H9 (cell line): ENCODE measurements at regions not wholly inside any gene's neighbourhood (a gene's known extent, or its start where the extent isn't known, plus 50 kb on each side); places are given as distances from the start of the nearest gene placed in this dataset.

Source experiments
- DNase-seq: peaks from one replicate; pipeline ENCODE4 v3.0.0-alpha.2; 2017
- H2AFZ ChIP-seq: one replicate; pipeline ENCODE4 v1.6.1; 2013; ENCODE audit warnings: mild to moderate bottlenecking, low read length, control low read depth, moderate library complexity
- H2AK5ac ChIP-seq: 2 replicates; pipeline ENCODE4 v1.6.1; 2013; ENCODE audit warnings: low read length, control low read depth, mixed read lengths; ENCODE audit not compliant: insufficient read length
- H2BK120ac ChIP-seq: one replicate; pipeline ENCODE4 v1.6.1; 2013; ENCODE audit warnings: low read depth, mild to moderate bottlenecking, low read length, control low read depth, inconsistent platforms; ENCODE audit not compliant: poor library complexity, severe bottlenecking
- H2BK12ac ChIP-seq: 2 replicates; pipeline ENCODE4 v1.6.1; 2013; ENCODE audit warnings: low read length, control low read depth, mixed read lengths, low read depth; ENCODE audit not compliant: insufficient read length
- H2BK15ac ChIP-seq: 2 replicates; pipeline ENCODE4 v1.6.1; 2013; ENCODE audit warnings: low read depth, low read length, control low read depth
- H2BK20ac ChIP-seq: one replicate; pipeline ENCODE4 v1.6.1; 2013; ENCODE audit warnings: low read depth, mild to moderate bottlenecking, low read length, control low read depth, inconsistent platforms; ENCODE audit not compliant: poor library complexity, severe bottlenecking
- H2BK5ac ChIP-seq: 2 replicates; pipeline ENCODE4 v1.6.1; 2013; ENCODE audit warnings: low read length, control low read depth, mixed read lengths; ENCODE audit not compliant: insufficient read length
- H3K14ac ChIP-seq: 2 replicates; pipeline ENCODE4 v1.6.1; 2013; ENCODE audit warnings: low read length, control low read depth; ENCODE audit not compliant: insufficient read depth
- H3K18ac ChIP-seq: 2 replicates; pipeline ENCODE4 v1.6.1; 2013; ENCODE audit warnings: low read depth, mild to moderate bottlenecking, mixed read lengths, low read length, control low read depth; ENCODE audit not compliant: insufficient read length
- H3K23ac ChIP-seq: 2 replicates; pipeline ENCODE4 v1.6.1; 2013; ENCODE audit warnings: low read length, control low read depth, mixed read lengths, low read depth; ENCODE audit not compliant: insufficient read length
- H3K23me2 ChIP-seq: 2 replicates; pipeline ENCODE4 v1.6.1; 2013; ENCODE audit warnings: low read depth, mild to moderate bottlenecking, mixed read lengths, low read length, control low read depth; ENCODE audit not compliant: insufficient read length, poor library complexity, severe bottlenecking
- H3K27ac ChIP-seq: 2 replicates; pipeline ENCODE4 v1.5.1; 2013; ENCODE audit warnings: low read length, control low read depth, mixed read lengths, low read depth; ENCODE audit not compliant: insufficient read length
- H3K27me3 ChIP-seq: 2 replicates; pipeline ENCODE4 v1.6.1; 2013; ENCODE audit warnings: low read length, control low read depth, inconsistent platforms; ENCODE audit not compliant: insufficient read depth
- H3K4ac ChIP-seq: 2 replicates; pipeline ENCODE4 v1.6.1; 2013; ENCODE audit warnings: low read depth, mild to moderate bottlenecking, control low read depth, inconsistent platforms, low read length, moderate library complexity
- H3K4me1 ChIP-seq: 2 replicates; pipeline ENCODE4 v1.6.1; 2013; ENCODE audit warnings: low read length, control low read depth, inconsistent platforms; ENCODE audit not compliant: insufficient read depth
- H3K4me2 ChIP-seq: 2 replicates; pipeline ENCODE4 v1.6.1; 2013; ENCODE audit warnings: low read length, control low read depth, mixed read lengths; ENCODE audit not compliant: insufficient read length, insufficient read depth
- H3K56ac ChIP-seq: 2 replicates; pipeline ENCODE4 v1.6.1; 2013; ENCODE audit warnings: low read depth, mild to moderate bottlenecking, mixed read lengths, low read length, control low read depth; ENCODE audit not compliant: insufficient read length
- H3K79me1 ChIP-seq: 2 replicates; pipeline ENCODE4 v1.6.1; 2013; ENCODE audit warnings: low read depth, mild to moderate bottlenecking, moderate library complexity, low read length, control low read depth, inconsistent platforms; ENCODE audit not compliant: insufficient read depth, poor library complexity, severe bottlenecking
- H3K79me2 ChIP-seq: 2 replicates; pipeline ENCODE4 v1.6.1; 2013; ENCODE audit warnings: low read length, control low read depth, inconsistent platforms; ENCODE audit not compliant: insufficient read depth
- H3K9ac ChIP-seq: 2 replicates; pipeline ENCODE4 v1.6.1; 2013; ENCODE audit warnings: low read length, control low read depth, mixed read lengths; ENCODE audit not compliant: insufficient read length; ENCODE audit errors: extremely low read depth
- H3K9me3 ChIP-seq: one replicate; pipeline ENCODE4 v1.6.1; 2013; ENCODE audit warnings: low read depth, low read length, inconsistent platforms; ENCODE audit not compliant: control insufficient read depth
- H3T11ph ChIP-seq: one replicate; pipeline ENCODE4 v1.6.1; 2013; ENCODE audit warnings: mild to moderate bottlenecking, low read length, control low read depth, inconsistent platforms
- H4K20me1 ChIP-seq: one replicate; pipeline ENCODE4 v1.6.1; 2013; ENCODE audit not compliant: control insufficient read depth, insufficient read length, insufficient read depth
- H4K5ac ChIP-seq: 2 replicates; pipeline ENCODE4 v1.6.1; 2013; ENCODE audit warnings: low read depth, mild to moderate bottlenecking, mixed read lengths, low read length, control low read depth; ENCODE audit not compliant: insufficient read length
- H4K8ac ChIP-seq: replicated peaks from 2 replicates; pipeline ENCODE4 v1.6.1; 2013; ENCODE audit warnings: low read length, control low read depth, mixed read lengths, low read depth; ENCODE audit not compliant: insufficient read length
- H4K91ac ChIP-seq: 2 replicates; pipeline ENCODE4 v1.6.1; 2013; ENCODE audit warnings: low read depth, mild to moderate bottlenecking, moderate library complexity, mixed read lengths, low read length, control low read depth; ENCODE audit not compliant: insufficient read length
- H3K27ac Mint-ChIP-seq, 3 experiments: 2 replicates in 2 of 3; 3 replicates in 1 of 3; pipeline ENCODE4 v1.8.0; 2020 to 2021; ENCODE audit warnings: mixed read lengths in 3 of 3, mild to moderate bottlenecking in 1 of 3, moderate library complexity in 1 of 3
- H3K27me3 Mint-ChIP-seq: 2 replicates; pipeline ENCODE4 v1.8.0; 2021; ENCODE audit warnings: low read depth, mild to moderate bottlenecking, moderate library complexity, mixed read lengths
- H3K36me3 Mint-ChIP-seq, 3 experiments: 2 replicates in 2 of 3; 3 replicates in 1 of 3; pipeline ENCODE4 v1.8.0; 2020 to 2021; ENCODE audit warnings: low read depth in 3 of 3, mixed read lengths in 3 of 3; ENCODE audit not compliant: insufficient read depth in 1 of 3
- H3K4me1 Mint-ChIP-seq, 2 experiments: 2 replicates each; pipeline ENCODE4 v1.8.0; 2020; ENCODE audit warnings: mixed read lengths in 2 of 2
- H3K4me3 Mint-ChIP-seq, 2 experiments: 2 replicates in 1 of 2; 3 replicates in 1 of 2; pipeline ENCODE4 v1.8.0; 2020 to 2021; ENCODE audit warnings: mild to moderate bottlenecking in 2 of 2, mixed read lengths in 2 of 2, moderate library complexity in 1 of 2
- H3K9me3 Mint-ChIP-seq, 2 experiments: 2 replicates in 1 of 2; 3 replicates in 1 of 2; pipeline ENCODE4 v1.8.0; 2020; ENCODE audit warnings: mild to moderate bottlenecking in 2 of 2, mixed read lengths in 2 of 2, moderate library complexity in 1 of 2
- CTCF ChIP-seq: fragments of 200-600 bp; sonication (generic); conservative IDR thresholded peaks from 3 replicates; pipeline ENCODE4 v1.8.0; 2021; ENCODE audit warnings: antibody characterized with exemption, mild to moderate bottlenecking

- Histone ChIP-seq H3K4me2 (no peak overlapping the region), H2BK15ac (no peak overlapping the region)
These were observed 113.2 kb downstream of the SLC25A46 start for GRCh38 chr5:110852053-110852452.

More at GRCh38 chr5:110852053-110852452, 113.2 kb downstream of the SLC25A46 start:
- no peak overlapping the region for H2BK12ac ChIP-seq
- no peak overlapping the region for H3K18ac ChIP-seq
- H3T11ph ChIP-seq, result no peak overlapping the region
- no peak overlapping the region for H4K5ac ChIP-seq
- H3K9ac ChIP-seq, result no peak overlapping the region
- no peaks in the 10 kb centered on the region for H3K4me1 ChIP-seq
- H4K91ac ChIP-seq, result no peak overlapping the region
- H3K4ac ChIP-seq, result no peak overlapping the region
- H3K23me2 ChIP-seq, result no peaks in the 10 kb centered on the region
- TF ChIP-seq CTCF, result no peak
- no peak overlapping the region for H3K4me3 Mint-ChIP-seq
- H3K14ac ChIP-seq, result no peak overlapping the region
- H2BK120ac ChIP-seq, result no peak overlapping the region
- no peaks in the 10 kb centered on the region; the same call in 1 of the 2 replicates for H3K27me3 Mint-ChIP-seq
- H2AK5ac ChIP-seq, result no peak overlapping the region
- H3K23ac ChIP-seq, result no peak overlapping the region
- no peak overlapping the region for H3K27ac ChIP-seq
- peaks cover 3 to 19% of the 10 kb centered on the region in 2 experiments; a peak in 4 of 5 replicates for H3K9me3 Mint-ChIP-seq
- no peaks in the 10 kb centered on the region for H4K20me1 ChIP-seq
- no peak for DNase-seq
- H2BK5ac ChIP-seq, result no peak overlapping the region
- H4K8ac ChIP-seq, result no peak overlapping the region
- no peak overlapping the region for H3K27ac Mint-ChIP-seq
- no peaks in the 10 kb centered on the region for H3K79me2 ChIP-seq
- H3K9me3 ChIP-seq, result no peaks in the 10 kb centered on the region
- H3K79me1 ChIP-seq, result no peaks in the 10 kb centered on the region
- no peaks in the 10 kb centered on the region for H3K27me3 ChIP-seq
- H2BK20ac ChIP-seq, result no peak overlapping the region
- no peak overlapping the region for H3K56ac ChIP-seq
- no peaks in the 10 kb centered on the region for H3K4me1 Mint-ChIP-seq
- peaks cover 0 to 8% (median 0%) of the 10 kb centered on the region in 3 experiments; a peak in 3 of 7 replicates for H3K36me3 Mint-ChIP-seq
- no peak overlapping the region for H2AFZ ChIP-seq
